ENCODE measurements at regions not wholly inside any gene's neighbourhood (a gene's known extent, or its start where the extent isn't known, plus 50 kb on each side); places are given as distances from the start of the nearest gene placed in this dataset.

GRCh38 chr19:30314805-30315155 lies 57.4 kb upstream of the ZNF536 start:
- ChIA-PET POLR2A (no interaction called here), RAD21 (ENCODE audit: unreplicated experiment) (no interaction called here), CTCF (no interaction called here), SMC1A (ENCODE audit: uncharacterized antibody, unreplicated experiment) (no interaction called here)
- intact Hi-C loops (cut with micrococcal nuclease; ENCODE audit: unreplicated experiment), result no loop called here
- H4K20me1 ChIP-seq (ENCODE audit: control insufficient read depth, insufficient read depth), result no peaks in the 10 kb centered on the region
- H3K36me3 ChIP-seq (ENCODE audit: control insufficient read depth in 2 of 2, insufficient read depth in 2 of 2, low read length in 1 of 2), result no peaks in the 10 kb centered on the region
- H3K9me3 ChIP-seq (replicated peaks; ENCODE audit: control insufficient read depth, insufficient read depth, low read length), result no peaks in the 10 kb centered on the region
- H3K4me3 ChIP-seq, result no peak overlapping the region
- TF ChIP-seq NR2F1 (conservative IDR thresholded peaks at IDR 0.05) (no peak), CHD1 (IDR thresholded peaks at IDR 0.05; ENCODE audit: low read depth, low read length) (no peak), REST (IDR thresholded peaks at IDR 0.05; ENCODE audit: low read depth, low read length) (no peak), RELB (IDR thresholded peaks at IDR 0.05; ENCODE audit: low read depth) (no peak), RFX5 (IDR thresholded peaks at IDR 0.05; ENCODE audit: low read depth, low read length) (no peak), ATF2 (IDR thresholded peaks at IDR 0.05; ENCODE audit: low read length) (no peak), SP1 (IDR thresholded peaks at IDR 0.05; ENCODE audit: low read depth, low read length) (no peak), ZNF384 (IDR thresholded peaks at IDR 0.05; ENCODE audit: borderline replicate concordance, low read depth, low read length) (no peak), TCF3 (IDR thresholded peaks at IDR 0.05; ENCODE audit: borderline replicate concordance, insufficient read depth, low read depth, low read length) (no peak), E2F4 (IDR thresholded peaks at IDR 0.05; ENCODE audit: low read depth, low read length) (no peak)
- no peak overlapping the region for H3K4me2 ChIP-seq (ENCODE audit: control insufficient read depth, insufficient read depth)
- WGBS (ENCODE audit: insufficient coverage, insufficient replicate concordance, low lambda C conversion rate, missing lambda C conversion rate), result 63% methylated on average over 2 of the region's 5 CpGs
- in situ Hi-C loops (cut with MboI), result no loop called here
- H3K4me1 ChIP-seq (ENCODE audit: control insufficient read depth, insufficient read depth, low read length), result no peaks in the 10 kb centered on the region
- no peak overlapping the region for H3K27ac ChIP-seq (ENCODE audit: control insufficient read depth, insufficient read depth)
- H3K79me2 ChIP-seq (ENCODE audit: control insufficient read depth, insufficient read depth, low read length), result no peaks in the 10 kb centered on the region
- ATAC-seq, result no peak
- no TSS peak for BruUV-seq (replicated peaks)
- no peak overlapping the region for H3K9ac ChIP-seq (ENCODE audit: control insufficient read depth, insufficient read depth, low read length)
- no peak for DNase-seq (ENCODE audit: low read depth, low spot score)
- no peaks in the 10 kb centered on the region for H3K27me3 ChIP-seq (replicated peaks in 1 of 2; ENCODE audit: control insufficient read depth in 2 of 2, insufficient read depth in 2 of 2, low read length in 1 of 2)
- H2AFZ ChIP-seq (ENCODE audit: control insufficient read depth, low read depth, low read length), result no peak overlapping the region
- no peak for FAIRE-seq
